Stimulated activated CD4-positive, alpha-beta T cell treated with anti-CD3 and anti-CD28 coated beads, Interleukin-1b, Interleukin-23, amount 100 ng/mL, for 48 hours (primary cell): ENCODE measurements at regions not wholly inside any gene's neighbourhood (a gene's known extent, or its start where the extent isn't known, plus 50 kb on each side); places are given as distances from the start of the nearest gene placed in this dataset.

ENCODE experiments used
- DNase-seq: peaks from one replicate; pipeline ENCODE4 v3.0.0-alpha.2; 2020

DNA sequence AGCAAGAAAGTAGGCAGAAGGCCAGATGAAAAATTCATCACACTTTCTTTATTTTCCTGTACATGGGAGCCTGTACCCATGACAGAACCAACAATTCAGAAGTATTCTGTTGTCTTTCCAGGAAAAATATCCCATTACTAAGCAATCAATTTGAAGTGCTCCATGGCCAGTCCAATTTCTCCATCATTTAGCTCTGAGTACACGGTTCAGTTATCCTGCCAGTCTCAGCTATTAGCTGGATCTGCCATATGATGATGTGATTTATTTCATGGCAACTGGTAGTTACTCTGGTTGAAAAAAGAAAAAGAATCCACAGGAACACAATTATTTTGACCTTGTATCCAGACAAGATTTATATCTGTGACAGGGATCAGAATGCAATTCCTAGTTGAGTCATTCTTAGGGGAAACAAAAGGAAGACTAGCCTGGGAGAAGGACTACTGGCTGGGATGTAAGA lies 70.6 kb upstream of the GORAB start:
- no peak for DNase-seq

DNA sequence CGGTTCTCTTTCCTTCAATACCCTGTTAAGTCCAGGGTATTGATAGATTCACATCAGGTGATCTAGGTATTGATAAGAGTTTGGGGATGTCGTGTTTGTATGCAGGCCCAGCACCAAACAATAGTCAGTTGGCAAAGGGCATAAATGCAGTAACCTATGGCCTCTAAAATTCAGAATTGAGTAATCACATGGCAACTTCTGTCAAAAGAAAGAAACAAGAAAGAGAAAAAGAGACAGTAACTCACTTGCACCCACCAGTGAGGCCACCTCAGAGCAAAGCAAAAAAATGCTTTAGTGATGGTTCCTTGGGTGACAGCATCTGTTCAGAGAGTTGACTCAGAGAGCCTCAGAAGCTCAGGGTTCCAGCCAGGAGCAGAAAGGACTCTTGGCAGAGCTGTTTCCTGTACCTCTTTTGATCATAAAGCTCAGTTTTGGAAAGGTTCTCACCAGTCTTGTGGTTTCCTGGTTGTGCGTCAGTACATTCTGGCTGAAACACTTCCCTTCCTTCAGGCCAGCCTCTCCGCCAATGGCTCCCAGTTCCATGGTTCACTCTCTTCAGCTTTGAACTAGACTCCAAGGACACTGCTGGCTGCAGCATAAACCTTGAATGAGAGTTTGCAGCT lies 70.1 kb upstream of the GORAB start:
- no peak for DNase-seq

DNA sequence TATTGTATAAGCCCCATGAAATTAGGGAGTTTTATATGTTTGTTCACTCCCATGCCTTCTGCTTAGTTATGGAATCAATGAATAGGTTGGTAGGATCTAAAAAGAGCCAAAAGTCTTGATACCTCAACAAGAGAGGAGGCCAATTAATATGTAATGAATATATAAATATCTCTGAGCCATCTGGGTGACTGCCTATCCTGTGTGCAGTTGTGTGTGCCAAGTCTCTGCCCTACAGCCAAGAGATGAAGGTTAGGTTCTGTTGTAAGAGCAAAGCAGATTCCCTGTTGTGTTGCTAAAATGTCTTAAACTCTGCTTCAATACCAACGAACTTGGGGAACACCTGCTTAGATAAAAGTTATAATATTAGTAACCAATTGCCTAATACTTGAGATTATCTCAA lies 61.8 kb upstream of the GORAB start:
- DNase-seq = no peak

DNA sequence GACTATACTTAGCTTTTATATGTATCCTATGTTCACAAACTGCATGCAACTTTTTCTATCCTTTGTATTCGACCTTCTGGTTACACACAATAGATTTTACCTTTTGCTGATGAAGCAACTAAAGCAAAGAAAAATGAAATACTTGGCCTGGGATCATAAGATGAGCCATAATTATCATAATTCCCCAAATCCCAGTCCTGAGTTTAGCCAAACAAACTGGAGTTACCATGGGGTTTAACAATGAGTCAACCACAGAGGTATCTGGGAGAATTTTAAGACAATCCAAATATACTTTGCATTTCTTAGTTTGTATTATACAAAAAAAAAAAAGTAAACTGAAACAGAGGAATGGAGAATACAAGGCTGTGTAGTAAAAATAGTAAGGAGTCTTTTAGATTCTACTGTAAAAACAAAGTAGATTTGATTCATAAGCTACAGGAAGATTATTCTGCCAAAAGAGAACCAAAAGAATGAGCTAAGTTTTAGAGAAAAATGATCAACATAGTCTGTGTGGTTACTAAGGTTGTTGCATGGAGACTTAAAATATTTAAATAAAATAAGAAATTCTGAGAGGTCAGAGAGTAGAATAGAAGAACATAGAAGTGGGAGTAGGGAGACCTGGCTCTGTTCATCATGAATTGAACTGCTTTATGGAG lies 60.4 kb upstream of the GORAB start:
- no peak for DNase-seq

DNA sequence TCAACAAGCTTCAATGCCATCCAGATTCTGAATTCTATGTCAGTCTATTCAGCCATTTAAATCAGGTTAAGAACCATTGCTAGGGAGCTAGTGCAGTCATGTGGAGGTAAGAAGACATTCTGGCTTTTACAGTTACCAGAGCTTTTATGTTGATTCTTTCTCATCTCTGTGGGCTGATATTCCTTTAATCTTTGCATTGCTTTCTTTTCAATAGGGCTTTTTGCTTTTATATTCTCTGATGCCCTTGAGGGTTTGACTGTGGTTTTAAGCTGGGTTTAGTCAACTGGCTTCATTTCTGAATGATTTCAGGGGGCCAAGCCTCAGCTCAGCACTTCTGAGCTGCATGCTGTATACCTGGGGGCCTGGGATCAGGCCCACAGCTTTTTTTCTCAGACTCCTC lies 51.0 kb upstream of the GORAB start:
- DNase-seq = no peak
